ENCODE measurements at regions not wholly inside any gene's neighbourhood (a gene's known extent, or its start where the extent isn't known, plus 50 kb on each side); places are given as distances from the start of the nearest gene placed in this dataset.

GRCh38 chr14:48401321-48401720 is 725.9 kb upstream of the MDGA2 start:
- no peaks in the 10 kb centered on the region for H4K20me1 ChIP-seq (ENCODE audit: insufficient read depth)
- no peaks in the 10 kb centered on the region for H3K9me2 ChIP-seq (ENCODE audit: insufficient read depth)
- H3F3A ChIP-seq (ENCODE audit: insufficient read depth, low read depth) = no peaks in the 10 kb centered on the region
- no peak overlapping the region for H3K27ac ChIP-seq
- no peak for DNase-seq
- H3K4me1 ChIP-seq (replicated peaks; ENCODE audit: insufficient read depth) = no peaks in the 10 kb centered on the region
- H3K4me3 ChIP-seq = no peak overlapping the region
- H3K79me2 ChIP-seq (ENCODE audit: low read depth) = no peaks in the 10 kb centered on the region
- H3K36me3 ChIP-seq (ENCODE audit: low read depth) = no peaks in the 10 kb centered on the region
- BruUV-seq (replicated peaks) = no TSS peak
- intact Hi-C loops (cut with micrococcal nuclease; ENCODE audit: unreplicated experiment) = no loop called here
- H3K9me3 ChIP-seq (ENCODE audit: insufficient read depth, low read depth) = no peaks in the 10 kb centered on the region
- TF ChIP-seq CTCF (conservative IDR thresholded peaks at IDR 0.05) = no peak
- no peak for TF ChIP-seq EZH2 (IDR thresholded peaks at IDR 0.05; ENCODE audit: low read depth)
- ChIA-PET CTCF (no interaction called here), POLR2A (ENCODE audit: unreplicated experiment) (no interaction called here)
- H3K4me2 ChIP-seq = no peak overlapping the region
- H2AFZ ChIP-seq = no peak overlapping the region
- no peaks in the 10 kb centered on the region for H3K27me3 ChIP-seq (ENCODE audit: insufficient read depth, low read depth)

GRCh38 chr14:48398675-48399282 is 723.4 kb upstream of the MDGA2 start:
- CTCF ChIA-PET = no interaction called here
- no peak overlapping the region for H3K4me2 ChIP-seq
- H3K27me3 ChIP-seq (ENCODE audit: insufficient read depth, low read depth) = no peaks in the 10 kb centered on the region
- no peaks in the 10 kb centered on the region for H3K9me3 ChIP-seq (ENCODE audit: insufficient read depth, low read depth)
- POLR2A ChIA-PET (ENCODE audit: unreplicated experiment) = no interaction called here
- H3K4me3 ChIP-seq = no peak overlapping the region
- peak in 1 of 2 experiments; percentile 4 for DNase-seq
- H3K36me3 ChIP-seq (ENCODE audit: low read depth) = no peaks in the 10 kb centered on the region
- no TSS peak for BruUV-seq (replicated peaks)
- intact Hi-C loops (cut with micrococcal nuclease; ENCODE audit: unreplicated experiment) = loop anchor here (1.0 kb wide), 1 partner anchor 481 kb away; no protein-coding TSS in a partner anchor
- H3F3A ChIP-seq (ENCODE audit: insufficient read depth, low read depth) = no peaks in the 10 kb centered on the region
- no peaks in the 10 kb centered on the region for H3K4me1 ChIP-seq (replicated peaks; ENCODE audit: insufficient read depth)
- peak; percentile 78 for TF ChIP-seq CTCF (conservative IDR thresholded peaks at IDR 0.05)
- TF ChIP-seq EZH2 (IDR thresholded peaks at IDR 0.05; ENCODE audit: low read depth) = no peak
- no peaks in the 10 kb centered on the region for H3K79me2 ChIP-seq (ENCODE audit: low read depth)
- no peaks in the 10 kb centered on the region for H4K20me1 ChIP-seq (ENCODE audit: insufficient read depth)
- no peak overlapping the region for H2AFZ ChIP-seq
- no peak overlapping the region for H3K27ac ChIP-seq
- H3K9me2 ChIP-seq (ENCODE audit: insufficient read depth) = no peaks in the 10 kb centered on the region

GRCh38 chr14:48391661-48392060 is 716.3 kb upstream of the MDGA2 start:
- intact Hi-C loops (cut with micrococcal nuclease; ENCODE audit: unreplicated experiment) = no loop called here
- ChIA-PET POLR2A (ENCODE audit: unreplicated experiment) (no interaction called here), CTCF (no interaction called here)
- no peaks in the 10 kb centered on the region for H3K9me3 ChIP-seq (ENCODE audit: insufficient read depth, low read depth)
- no peaks in the 10 kb centered on the region for H3K4me1 ChIP-seq (replicated peaks; ENCODE audit: insufficient read depth)
- no peaks in the 10 kb centered on the region for H3K79me2 ChIP-seq (ENCODE audit: low read depth)
- no peak for DNase-seq
- no peaks in the 10 kb centered on the region for H3F3A ChIP-seq (ENCODE audit: insufficient read depth, low read depth)
- no TSS peak for BruUV-seq (replicated peaks)
- no peaks in the 10 kb centered on the region for H3K9me2 ChIP-seq (ENCODE audit: insufficient read depth)
- no peaks in the 10 kb centered on the region for H3K27me3 ChIP-seq (ENCODE audit: insufficient read depth, low read depth)
- no peak overlapping the region for H3K27ac ChIP-seq
- no peak overlapping the region for H3K4me2 ChIP-seq
- H4K20me1 ChIP-seq (ENCODE audit: insufficient read depth) = no peaks in the 10 kb centered on the region
- no peaks in the 10 kb centered on the region for H3K36me3 ChIP-seq (ENCODE audit: low read depth)
- H3K4me3 ChIP-seq = no peak overlapping the region
- no peak overlapping the region for H2AFZ ChIP-seq
- no peak for TF ChIP-seq CTCF (conservative IDR thresholded peaks at IDR 0.05)
- TF ChIP-seq EZH2 (IDR thresholded peaks at IDR 0.05; ENCODE audit: low read depth) = no peak

All from PC-9 (cell line).